Stimulated activated CD8-positive, alpha-beta memory T cell treated with anti-CD3 and anti-CD28 coated beads, Interleukin-12 subunit alpha, Interleukin-12 subunit beta, amount 100 ng/mL, for 24 hours (primary cell): ENCODE measurements at regions not wholly inside any gene's neighbourhood (a gene's known extent, or its start where the extent isn't known, plus 50 kb on each side); places are given as distances from the start of the nearest gene placed in this dataset.

Experiments
- DNase-seq: peaks from one replicate; pipeline ENCODE4 v3.0.0-alpha.2; 2020; ENCODE audit errors: extremely low read depth

- DNase-seq: no peak
Observed at GRCh38 chr21:28358170-28358569, 634.5 kb downstream of the LTN1 start.

- DNase-seq: no peak
Observed at GRCh38 chr21:28357743-28358142, 634.9 kb downstream of the LTN1 start.

GRCh38 chr21:28356422-28356821 is 636.3 kb downstream of the LTN1 start:
- DNase-seq: no peak

GRCh38 chr21:28345934-28346333 is 646.7 kb downstream of the LTN1 start:
- DNase-seq: no peak

GRCh38 chr21:28344985-28345384 is 647.7 kb downstream of the LTN1 start:
- no peak for DNase-seq

- no peak for DNase-seq
Observed at GRCh38 chr21:28342212-28342810, 650.4 kb downstream of the LTN1 start.

- no peak for DNase-seq
Observed at GRCh38 chr21:28339403-28339802, 653.3 kb downstream of the LTN1 start.

GRCh38 chr21:28338701-28339305 is 653.9 kb downstream of the LTN1 start:
- no peak for DNase-seq

GRCh38 chr21:28337315-28337714 is 655.4 kb downstream of the LTN1 start:
- DNase-seq: no peak

GRCh38 chr21:28336314-28336713 is 656.4 kb downstream of the LTN1 start:
- no peak for DNase-seq

GRCh38 chr21:28334407-28334806 is 658.3 kb downstream of the LTN1 start:
- no peak for DNase-seq

GRCh38 chr21:28333578-28334075 is 659.0 kb downstream of the LTN1 start:
- no peak for DNase-seq

- no peak for DNase-seq
Observed at GRCh38 chr21:28332796-28333195, 659.9 kb downstream of the LTN1 start.

GRCh38 chr21:28325618-28326017 is 667.1 kb downstream of the LTN1 start:
- DNase-seq: no peak

GRCh38 chr21:28324690-28325089 is 668.0 kb downstream of the LTN1 start:
- no peak for DNase-seq

- DNase-seq: no peak
Observed at GRCh38 chr21:28317177-28317950, 675.3 kb downstream of the LTN1 start.

- no peak for DNase-seq
Observed at GRCh38 chr21:28311411-28312190, 681.1 kb downstream of the LTN1 start.

- no peak for DNase-seq
Observed at GRCh38 chr21:28310711-28311110, 682.0 kb downstream of the LTN1 start.

GRCh38 chr21:28310171-28310685 is 682.4 kb downstream of the LTN1 start:
- DNase-seq: no peak

GRCh38 chr21:28309596-28309995 is 683.1 kb downstream of the LTN1 start:
- no peak for DNase-seq

- no peak for DNase-seq
Observed at GRCh38 chr21:28308516-28308915, 684.2 kb downstream of the LTN1 start.

- no peak for DNase-seq
Observed at GRCh38 chr21:28299946-28300345, 692.7 kb downstream of the LTN1 start.
